Gastrocnemius medialis (tissue), 4 donors: ENCODE measurements at regions not wholly inside any gene's neighbourhood (a gene's known extent, or its start where the extent isn't known, plus 50 kb on each side); places are given as distances from the start of the nearest gene placed in this dataset.

Source experiments
- CTCF ChIP-seq, 5 experiments: fragments of 450-650 bp in 3 of 5; fragments of 200-600 bp in 2 of 5; sonication (generic) in 2 of 5; IDR thresholded peaks in 4 of 5; conservative IDR thresholded peaks in 1 of 5; 1 replicate in 4 of 5; 2 replicates in 1 of 5; pipeline ENCODE4 v1.5.1; 2016 to 2019; ENCODE audit warnings: antibody characterized with exemption in 5 of 5, mild to moderate bottlenecking in 3 of 5, moderate library complexity in 3 of 5
- POLR2A ChIP-seq, 2 donors: fragments of 450-650 bp; IDR thresholded peaks; one replicate each; pipeline ENCODE4 v1.6.1; 2017; ENCODE audit warnings: antibody characterized with exemption in 2 of 2, mild to moderate bottlenecking in 2 of 2, moderate library complexity in 2 of 2

DNA sequence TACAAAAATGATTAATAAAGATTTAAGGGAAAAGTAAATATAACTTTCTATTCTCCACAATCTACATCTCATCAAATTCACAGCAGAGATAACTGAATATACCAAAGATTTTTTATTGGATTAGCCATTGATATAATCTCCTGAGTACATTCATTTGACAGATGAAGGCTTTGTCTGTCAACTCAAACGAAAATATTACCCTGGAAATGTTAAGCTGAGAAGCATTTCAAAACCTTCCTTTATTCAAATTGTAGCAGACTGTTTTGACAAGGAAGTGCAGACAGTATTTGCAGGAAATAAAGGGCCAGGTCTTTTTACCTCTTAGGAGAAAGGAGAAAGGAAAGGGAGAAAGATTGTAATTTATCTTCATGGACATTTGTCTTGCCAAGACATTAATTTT lies 473.5 kb downstream of the TMEM182 start:
- TF ChIP-seq CTCF (IDR thresholded peaks at IDR 0.05 in 4 of 5, conservative IDR thresholded peaks at IDR 0.05 in 1 of 5) (no peak), POLR2A (IDR thresholded peaks at IDR 0.05) (no peak)
